MCF 10A (cell line): ENCODE measurements at regions not wholly inside any gene's neighbourhood (a gene's known extent, or its start where the extent isn't known, plus 50 kb on each side); places are given as distances from the start of the nearest gene placed in this dataset.

Source experiments
- BruUV-seq: library from RNA; stranded (reverse); fragments of 400-500 nt; replicated peaks from 2 replicates; lab custom pipeline; 2021; lab: Mats Ljungman, UMichigan
- CTCF ChIA-PET: fragments of 300-600 bp; sonication (Branson Sonifier 250); formaldehyde crosslinking; extraction: SDS; loops from one replicate; lab custom pipeline; 2021; ENCODE audit warnings: antibody characterized with exemption, inconsistent platforms; lab: Yijun Ruan, JAX
- POLR2A ChIA-PET: fragments of 300-600, 350-650 bp; sonication (Branson Sonifier 250); formaldehyde crosslinking; extraction: SDS; loops from one replicate; lab custom pipeline; 2020; ENCODE audit warnings: antibody characterized with exemption, inconsistent platforms; lab: Yijun Ruan, JAX
- DNase-seq: peaks from one replicate; pipeline ENCODE4 v3.0.0-alpha.2; 2018; ENCODE audit not compliant: unreplicated experiment
- H3K27ac Mint-ChIP-seq: one replicate; pipeline ENCODE4 v1.8.0; 2022; ENCODE audit warnings: mild to moderate bottlenecking, low read depth, mixed read lengths; ENCODE audit not compliant: unreplicated experiment
- H3K27me3 Mint-ChIP-seq: one replicate; pipeline ENCODE4 v1.8.0; 2022; ENCODE audit warnings: mixed read lengths; ENCODE audit not compliant: insufficient read depth, unreplicated experiment
- H3K36me3 Mint-ChIP-seq: one replicate; pipeline ENCODE4 v1.8.0; 2022; ENCODE audit warnings: mild to moderate bottlenecking, moderate library complexity, mixed read lengths; ENCODE audit not compliant: insufficient read depth, unreplicated experiment
- H3K4me1 Mint-ChIP-seq: one replicate; pipeline ENCODE4 v1.8.0; 2022; ENCODE audit warnings: mixed read lengths; ENCODE audit not compliant: insufficient read depth, unreplicated experiment
- H3K4me3 Mint-ChIP-seq: one replicate; pipeline ENCODE4 v1.8.0; 2022; ENCODE audit warnings: mild to moderate bottlenecking, moderate library complexity, mixed read lengths; ENCODE audit not compliant: unreplicated experiment
- H3K9me3 Mint-ChIP-seq: one replicate; pipeline ENCODE4 v1.8.0; 2022; ENCODE audit warnings: mixed read lengths; ENCODE audit not compliant: unreplicated experiment
- intact Hi-C: fragments of 100-400 bp; cut with micrococcal nuclease; formaldehyde crosslinking; loops from 2 replicates; pipeline ENCODE4 v1.14.1; 2022
- TF ChIP-seq, protein P1 (sequence below): fragments of 200-600 bp; IDR thresholded peaks from one replicate; pipeline ENCODE4 v1.8.0; 2022; ENCODE audit warnings: antibody characterized with exemption, mild to moderate bottlenecking; ENCODE audit not compliant: unreplicated experiment

DNA sequence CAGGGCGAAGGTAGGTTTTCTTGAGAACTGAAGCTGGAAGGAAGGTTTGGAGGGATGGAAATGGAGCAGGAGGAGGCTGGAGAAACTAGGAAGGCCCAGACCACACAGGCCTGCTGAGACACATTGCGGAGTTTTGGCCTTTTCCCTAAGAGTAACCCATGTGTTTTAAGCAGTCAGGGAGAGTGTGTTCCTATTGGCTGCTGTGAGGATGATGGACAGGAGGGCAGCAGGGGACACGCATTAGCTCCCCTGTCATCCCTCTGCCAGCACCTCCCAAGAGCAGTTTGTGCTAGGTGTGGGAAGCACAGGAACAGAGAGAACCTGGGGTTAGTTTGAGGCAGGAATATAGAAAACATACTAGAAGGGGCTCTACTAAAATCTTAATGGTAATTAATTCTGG lies 842.1 kb downstream of the TBC1D22A start:
- TF ChIP-seq, protein P1, sequence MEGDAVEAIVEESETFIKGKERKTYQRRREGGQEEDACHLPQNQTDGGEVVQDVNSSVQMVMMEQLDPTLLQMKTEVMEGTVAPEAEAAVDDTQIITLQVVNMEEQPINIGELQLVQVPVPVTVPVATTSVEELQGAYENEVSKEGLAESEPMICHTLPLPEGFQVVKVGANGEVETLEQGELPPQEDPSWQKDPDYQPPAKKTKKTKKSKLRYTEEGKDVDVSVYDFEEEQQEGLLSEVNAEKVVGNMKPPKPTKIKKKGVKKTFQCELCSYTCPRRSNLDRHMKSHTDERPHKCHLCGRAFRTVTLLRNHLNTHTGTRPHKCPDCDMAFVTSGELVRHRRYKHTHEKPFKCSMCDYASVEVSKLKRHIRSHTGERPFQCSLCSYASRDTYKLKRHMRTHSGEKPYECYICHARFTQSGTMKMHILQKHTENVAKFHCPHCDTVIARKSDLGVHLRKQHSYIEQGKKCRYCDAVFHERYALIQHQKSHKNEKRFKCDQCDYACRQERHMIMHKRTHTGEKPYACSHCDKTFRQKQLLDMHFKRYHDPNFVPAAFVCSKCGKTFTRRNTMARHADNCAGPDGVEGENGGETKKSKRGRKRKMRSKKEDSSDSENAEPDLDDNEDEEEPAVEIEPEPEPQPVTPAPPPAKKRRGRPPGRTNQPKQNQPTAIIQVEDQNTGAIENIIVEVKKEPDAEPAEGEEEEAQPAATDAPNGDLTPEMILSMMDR = no peak
- CTCF ChIA-PET = no interaction called here
- H3K27me3 Mint-ChIP-seq = peaks cover 21% of the 10 kb centered on the region

DNA sequence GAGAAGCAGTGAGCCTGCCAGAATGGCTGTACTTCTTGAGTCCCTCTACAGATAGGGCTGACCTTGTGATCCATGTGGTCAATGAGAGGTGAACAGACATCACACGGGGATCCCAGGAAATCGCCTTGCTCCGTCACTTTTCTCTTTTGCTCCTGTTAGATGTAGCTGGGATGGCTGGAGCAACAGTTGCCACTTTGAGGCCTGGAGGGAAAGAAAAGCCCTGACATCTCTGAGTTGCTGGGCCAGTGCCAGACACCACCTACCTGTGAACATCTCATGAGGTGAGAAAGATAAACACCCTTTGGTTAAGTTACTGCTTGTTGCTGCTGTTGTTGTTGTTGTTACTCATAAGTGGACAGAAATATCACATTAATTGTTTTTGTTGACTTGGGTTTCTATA lies 840.3 kb downstream of the TBC1D22A start:
- ChIA-PET CTCF (no interaction called here), POLR2A (no interaction called here)
- BruUV-seq = no TSS peak
- peaks cover 26% of the 10 kb centered on the region for H3K27me3 Mint-ChIP-seq
- no peaks in the 10 kb centered on the region for H3K9me3 Mint-ChIP-seq
- intact Hi-C loops = no loop called here
- H3K27ac Mint-ChIP-seq = no peak overlapping the region
- no peak for DNase-seq
- no peak overlapping the region for H3K4me3 Mint-ChIP-seq
- no peaks in the 10 kb centered on the region for H3K4me1 Mint-ChIP-seq
- H3K36me3 Mint-ChIP-seq = peaks cover 7% of the 10 kb centered on the region
- TF ChIP-seq, protein P1 = no peak

More for the DNA sequence above, 842.1 kb downstream of the TBC1D22A start:
- Mint-ChIP-seq H3K4me1 (no peaks in the 10 kb centered on the region), H3K9me3 (no peaks in the 10 kb centered on the region), H3K36me3 (peaks cover 7% of the 10 kb centered on the region), H3K4me3 (no peak overlapping the region), H3K27ac (no peak overlapping the region)
- POLR2A ChIA-PET = no interaction called here
- intact Hi-C loops = no loop called here
- no peak for DNase-seq
- BruUV-seq = no TSS peak

- intact Hi-C loops = no loop called here
- Mint-ChIP-seq H3K36me3 (peaks cover 7% of the 10 kb centered on the region), H3K4me1 (peaks cover 8% of the 10 kb centered on the region), H3K4me3 (no peak overlapping the region), H3K9me3 (no peaks in the 10 kb centered on the region), H3K27ac (no peak overlapping the region), H3K27me3 (peaks cover 26% of the 10 kb centered on the region)
- no peak for DNase-seq
- ChIA-PET POLR2A (no interaction called here), CTCF (interaction anchor here (0.6 kb wide), 1 partner anchor 936 kb away, joined by 3 read pairs; no protein-coding TSS in a partner anchor)
- BruUV-seq = no TSS peak
- TF ChIP-seq, protein P1 = no peak
Observed at GRCh38 chr22:47601666-47602065, 839.2 kb downstream of the TBC1D22A start.

GRCh38 chr22:47600791-47601625 lies 838.6 kb downstream of the TBC1D22A start:
- no TSS peak for BruUV-seq
- H3K4me1 Mint-ChIP-seq = peaks cover 8% of the 10 kb centered on the region
- TF ChIP-seq, protein P1 = no peak
- H3K9me3 Mint-ChIP-seq = no peaks in the 10 kb centered on the region
- H3K4me3 Mint-ChIP-seq = no peak overlapping the region
- no peak overlapping the region for H3K27ac Mint-ChIP-seq
- H3K27me3 Mint-ChIP-seq = peaks cover 23% of the 10 kb centered on the region
- DNase-seq = no peak
- H3K36me3 Mint-ChIP-seq = peaks cover 7% of the 10 kb centered on the region
- intact Hi-C loops = no loop called here
- POLR2A ChIA-PET = no interaction called here
- CTCF ChIA-PET = interaction anchor here (0.6 kb wide), 1 partner anchor 937 kb away, joined by 3 read pairs; no protein-coding TSS in a partner anchor
